OCI-LY7 (cell line): ENCODE measurements at regions not wholly inside any gene's neighbourhood (a gene's known extent, or its start where the extent isn't known, plus 50 kb on each side); places are given as distances from the start of the nearest gene placed in this dataset.

Experiments
- BruUV-seq: library from RNA; stranded (reverse); fragments of 400-500 nt; replicated peaks from 2 replicates; lab custom pipeline; 2021; lab: Mats Ljungman, UMichigan
- CTCF ChIA-PET: fragments of 300-600 bp; sonication (Branson Sonifier 250); formaldehyde crosslinking; loops from one replicate; lab custom pipeline; 2022; ENCODE audit warnings: antibody characterized with exemption; ENCODE audit not compliant: unreplicated experiment; lab: Charles Lee
- POLR2A ChIA-PET: fragments of 300-600 bp; sonication (Branson Sonifier 250); formaldehyde crosslinking; loops from one replicate; lab custom pipeline; 2022; ENCODE audit warnings: antibody characterized with exemption; lab: Charles Lee
- DNase-seq: peaks from one replicate; pipeline ENCODE4 v3.0.0-alpha.2; 2015; ENCODE audit warnings: low spot score
- H2AFZ ChIP-seq: fragments of 200-600 bp; sonication (generic), shearing (Covaris generic); 2 replicates; pipeline ENCODE4 v1.6.1; 2014; ENCODE audit warnings: mild to moderate bottlenecking, antibody characterized with exemption, low read length, moderate library complexity
- H3K27ac ChIP-seq: fragments of 200-600 bp; sonication (generic); 2 replicates; pipeline ENCODE4 v1.5.1; 2014; ENCODE audit warnings: mixed run types, low read depth, mild to moderate bottlenecking, moderate library complexity, low read length, inconsistent platforms; ENCODE audit not compliant: poor library complexity, severe bottlenecking
- H3K36me3 ChIP-seq: fragments of 200-600 bp; sonication (generic); 2 replicates; pipeline ENCODE4 v1.6.1; 2014; ENCODE audit warnings: mild to moderate bottlenecking, antibody characterized with exemption, low read length, moderate library complexity, mixed read lengths; ENCODE audit not compliant: insufficient read depth
- H3K4me1 ChIP-seq: fragments of 200-600 bp; sonication (generic); 2 replicates; pipeline ENCODE4 v1.5.1; 2014; ENCODE audit warnings: mild to moderate bottlenecking, low read length; ENCODE audit not compliant: insufficient read depth, poor library complexity, severe bottlenecking
- H3K4me2 ChIP-seq: fragments of 200-600 bp; sonication (generic); 2 replicates; pipeline ENCODE4 v1.6.1; 2014; ENCODE audit warnings: mild to moderate bottlenecking, low read length
- H3K4me3 ChIP-seq: fragments of 200-600 bp; sonication (generic); 2 replicates; pipeline ENCODE4 v1.5.1; 2014; ENCODE audit warnings: mild to moderate bottlenecking, low read depth, low read length; ENCODE audit not compliant: poor library complexity, severe bottlenecking
- H3K79me2 ChIP-seq: fragments of 200-600 bp; sonication (generic); 2 replicates; pipeline ENCODE4 v1.6.1; 2016; ENCODE audit warnings: low read depth, mild to moderate bottlenecking, low read length, moderate library complexity, mixed read lengths; ENCODE audit not compliant: insufficient read depth
- H3K9me2 ChIP-seq: fragments of 200-600 bp; sonication (generic); 2 replicates; pipeline ENCODE4 v1.6.1; 2016; ENCODE audit warnings: mild to moderate bottlenecking, low read length, mixed read lengths; ENCODE audit not compliant: insufficient read depth
- H3K9me3 ChIP-seq: fragments of 200-600 bp; sonication (generic); 2 replicates; pipeline ENCODE4 v1.6.1; 2014; ENCODE audit warnings: mild to moderate bottlenecking, mixed run types, low read length, mixed read lengths
- H4K20me1 ChIP-seq: fragments of 200-600 bp; sonication (generic); 2 replicates; pipeline ENCODE4 v1.6.1; 2014; ENCODE audit warnings: mild to moderate bottlenecking, antibody characterized with exemption, low read length, moderate library complexity, mixed read lengths; ENCODE audit not compliant: insufficient read depth
- EZH2phosphoT487 ChIP-seq: fragments of 200-600 bp; sonication (generic); IDR thresholded peaks from 2 replicates; pipeline ENCODE4 v1.6.1; 2018; ENCODE audit warnings: low read depth, borderline replicate concordance, mild to moderate bottlenecking, mixed run types, antibody characterized with exemption, low read length, moderate library complexity, mixed read lengths
- intact Hi-C: fragments of 100-400 bp; cut with micrococcal nuclease; formaldehyde crosslinking; loops from one replicate; pipeline ENCODE4 v1.10.0; 2022; ENCODE audit not compliant: unreplicated experiment
- TF ChIP-seq, protein P1 (sequence below): fragments of 200-600 bp; sonication (generic); conservative IDR thresholded peaks from 2 replicates; pipeline ENCODE4 v1.5.1; 2014; ENCODE audit warnings: mild to moderate bottlenecking, antibody characterized with exemption, low read length, moderate library complexity, mixed read lengths

GRCh38 chr21:38888991-38889561 is 83.3 kb downstream of the ETS2 start:
- H3K4me2 ChIP-seq, result no peak overlapping the region
- H3K4me3 ChIP-seq, result no peak overlapping the region
- TF ChIP-seq EZH2phosphoT487, result no peak
- TF ChIP-seq, protein P1, sequence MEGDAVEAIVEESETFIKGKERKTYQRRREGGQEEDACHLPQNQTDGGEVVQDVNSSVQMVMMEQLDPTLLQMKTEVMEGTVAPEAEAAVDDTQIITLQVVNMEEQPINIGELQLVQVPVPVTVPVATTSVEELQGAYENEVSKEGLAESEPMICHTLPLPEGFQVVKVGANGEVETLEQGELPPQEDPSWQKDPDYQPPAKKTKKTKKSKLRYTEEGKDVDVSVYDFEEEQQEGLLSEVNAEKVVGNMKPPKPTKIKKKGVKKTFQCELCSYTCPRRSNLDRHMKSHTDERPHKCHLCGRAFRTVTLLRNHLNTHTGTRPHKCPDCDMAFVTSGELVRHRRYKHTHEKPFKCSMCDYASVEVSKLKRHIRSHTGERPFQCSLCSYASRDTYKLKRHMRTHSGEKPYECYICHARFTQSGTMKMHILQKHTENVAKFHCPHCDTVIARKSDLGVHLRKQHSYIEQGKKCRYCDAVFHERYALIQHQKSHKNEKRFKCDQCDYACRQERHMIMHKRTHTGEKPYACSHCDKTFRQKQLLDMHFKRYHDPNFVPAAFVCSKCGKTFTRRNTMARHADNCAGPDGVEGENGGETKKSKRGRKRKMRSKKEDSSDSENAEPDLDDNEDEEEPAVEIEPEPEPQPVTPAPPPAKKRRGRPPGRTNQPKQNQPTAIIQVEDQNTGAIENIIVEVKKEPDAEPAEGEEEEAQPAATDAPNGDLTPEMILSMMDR, result no peak
- H4K20me1 ChIP-seq, result no peaks in the 10 kb centered on the region
- H3K79me2 ChIP-seq, result no peaks in the 10 kb centered on the region
- no peak for DNase-seq
- H3K4me1 ChIP-seq, result no peaks in the 10 kb centered on the region
- H2AFZ ChIP-seq, result no peak overlapping the region
- H3K27ac ChIP-seq, result no peak overlapping the region
- H3K9me2 ChIP-seq, result no peaks in the 10 kb centered on the region
- CTCF ChIA-PET, result no interaction called here
- peaks cover 32% of the 10 kb centered on the region for H3K9me3 ChIP-seq
- intact Hi-C loops, result no loop called here
- BruUV-seq, result no TSS peak
- H3K36me3 ChIP-seq, result no peaks in the 10 kb centered on the region
- POLR2A ChIA-PET, result interaction anchor here (0.6 to 1.5 kb wide), 9 partner anchors 19 to 1431 kb away, joined by 3 to 5 read pairs (median 3); no protein-coding TSS in a partner anchor

GRCh38 chr21:38887749-38888148 is 82.0 kb downstream of the ETS2 start:
- H3K4me1 ChIP-seq, result no peaks in the 10 kb centered on the region
- H2AFZ ChIP-seq, result no peak overlapping the region
- no peaks in the 10 kb centered on the region for H3K36me3 ChIP-seq
- no peaks in the 10 kb centered on the region for H4K20me1 ChIP-seq
- ChIA-PET POLR2A (interaction anchor here (1.3 to 1.6 kb wide), 2 partner anchors 15 to 17 kb away, joined by 3 read pairs; no protein-coding TSS in a partner anchor), CTCF (no interaction called here)
- intact Hi-C loops, result no loop called here
- no TSS peak for BruUV-seq
- no peaks in the 10 kb centered on the region for H3K9me2 ChIP-seq
- H3K4me3 ChIP-seq, result no peak overlapping the region
- DNase-seq, result no peak
- no peak for TF ChIP-seq EZH2phosphoT487
- TF ChIP-seq, protein P1, result no peak
- H3K79me2 ChIP-seq, result no peaks in the 10 kb centered on the region
- H3K4me2 ChIP-seq, result no peak overlapping the region
- H3K9me3 ChIP-seq, result peaks cover 40% of the 10 kb centered on the region
- no peak overlapping the region for H3K27ac ChIP-seq

GRCh38 chr21:38887062-38887686 is 81.4 kb downstream of the ETS2 start:
- H3K9me2 ChIP-seq, result no peaks in the 10 kb centered on the region
- ChIA-PET POLR2A (interaction anchor here (0.6 to 1.6 kb wide), 5 partner anchors 9 to 120 kb away, joined by 3 to 7 read pairs (median 3); partner anchors contain the start of gene ETS2), CTCF (no interaction called here)
- H4K20me1 ChIP-seq, result no peaks in the 10 kb centered on the region
- no TSS peak for BruUV-seq
- no peak overlapping the region for H3K27ac ChIP-seq
- TF ChIP-seq, protein P1, result no peak
- TF ChIP-seq EZH2phosphoT487, result no peak
- no peak for DNase-seq
- H2AFZ ChIP-seq, result no peak overlapping the region
- intact Hi-C loops, result no loop called here
- no peaks in the 10 kb centered on the region for H3K79me2 ChIP-seq
- no peaks in the 10 kb centered on the region for H3K4me1 ChIP-seq
- H3K9me3 ChIP-seq, result peaks cover 36% of the 10 kb centered on the region
- H3K4me3 ChIP-seq, result no peak overlapping the region
- no peaks in the 10 kb centered on the region for H3K36me3 ChIP-seq
- no peak overlapping the region for H3K4me2 ChIP-seq
